Loucy (cell line): ENCODE measurements at regions not wholly inside any gene's neighbourhood (a gene's known extent, or its start where the extent isn't known, plus 50 kb on each side); places are given as distances from the start of the nearest gene placed in this dataset.
A peak's percentile ranks its signal among the peaks of the same experiment; 100 is the strongest.

Experiments
- H2AFZ ChIP-seq: fragments of 200-600 bp; sonication (generic); 2 replicates; pipeline ENCODE4 v1.6.0; 2016; ENCODE audit warnings: antibody characterized with exemption, mild to moderate bottlenecking, low read length, moderate library complexity
- H3F3A ChIP-seq: fragments of 200-600 bp; 2 replicates; pipeline ENCODE4 v1.6.0; 2016; ENCODE audit warnings: antibody characterized with exemption, low read depth, mild to moderate bottlenecking
- H3K27me3 ChIP-seq: fragments of 200-600 bp; sonication (generic); 2 replicates; pipeline ENCODE4 v1.6.1; 2014; ENCODE audit warnings: low read length, mild to moderate bottlenecking; ENCODE audit not compliant: insufficient read depth, poor library complexity, severe bottlenecking
- H3K36me3 ChIP-seq: fragments of 200-600 bp; sonication (generic); 2 replicates; pipeline ENCODE4 v1.6.1; 2016; ENCODE audit warnings: low read length; ENCODE audit not compliant: insufficient read depth
- H3K4me1 ChIP-seq: fragments of 200-600 bp; sonication (generic); 2 replicates; pipeline ENCODE4 v1.5.1; 2014; ENCODE audit warnings: low read length, mild to moderate bottlenecking; ENCODE audit not compliant: insufficient read depth, poor library complexity, severe bottlenecking
- H3K4me2 ChIP-seq: fragments of 200-600 bp; sonication (generic); 2 replicates; pipeline ENCODE4 v1.6.0; 2014; ENCODE audit warnings: antibody characterized with exemption, low read length, low read depth, mild to moderate bottlenecking; ENCODE audit not compliant: poor library complexity, severe bottlenecking
- H3K4me3 ChIP-seq: fragments of 200-600 bp; sonication (generic); 2 replicates; pipeline ENCODE4 v1.5.1; 2014; ENCODE audit warnings: low read length, mild to moderate bottlenecking, mixed read lengths; ENCODE audit not compliant: poor library complexity, severe bottlenecking
- H3K79me2 ChIP-seq: fragments of 200-600 bp; sonication (generic); 2 replicates; pipeline ENCODE4 v1.6.1; 2014; ENCODE audit warnings: low read length; ENCODE audit not compliant: insufficient read depth
- H3K9ac ChIP-seq: fragments of 200-600 bp; sonication (generic); 2 replicates; pipeline ENCODE4 v1.6.0; 2014; ENCODE audit warnings: mild to moderate bottlenecking, low read depth, low read length, moderate library complexity; ENCODE audit not compliant: poor library complexity, severe bottlenecking
- H3K9me2 ChIP-seq: fragments of 200-600 bp; sonication (generic); replicated peaks from 2 replicates; pipeline ENCODE4 v1.6.1; 2016; ENCODE audit warnings: low read depth, low read length, mixed read lengths
- H3K9me3 ChIP-seq: fragments of 200-600 bp; sonication (generic); 2 replicates; pipeline ENCODE4 v1.6.1; 2014; ENCODE audit warnings: mild to moderate bottlenecking, antibody characterized with exemption, low read length, low read depth; ENCODE audit not compliant: insufficient read depth
- H4K20me1 ChIP-seq: fragments of 200-600 bp; sonication (generic); 2 replicates; pipeline ENCODE4 v1.6.0; 2014; ENCODE audit warnings: antibody characterized with exemption, low read length, mild to moderate bottlenecking; ENCODE audit not compliant: insufficient read depth, poor library complexity, severe bottlenecking
- CTCF ChIP-seq: fragments of 200-600 bp; sonication (generic); conservative IDR thresholded peaks from 2 replicates; pipeline ENCODE4 v1.5.1; 2014; ENCODE audit warnings: mild to moderate bottlenecking, antibody characterized with exemption, low read length
- EZH2phosphoT487 ChIP-seq: fragments of 200-600 bp; IDR thresholded peaks from 2 replicates; pipeline ENCODE4 v1.6.1; 2018; ENCODE audit warnings: antibody characterized with exemption, mild to moderate bottlenecking, moderate library complexity, borderline replicate concordance

- H3K4me1 ChIP-seq, result no peaks in the 10 kb centered on the region
- H3F3A ChIP-seq, result no peaks in the 10 kb centered on the region
- no peak for TF ChIP-seq EZH2phosphoT487
- TF ChIP-seq CTCF, result no peak
- no peak overlapping the region for H3K9ac ChIP-seq
- H3K79me2 ChIP-seq, result no peaks in the 10 kb centered on the region
- H4K20me1 ChIP-seq, result no peaks in the 10 kb centered on the region
- peak overlapping the region; percentile 16; the same call in 1 of the 2 replicates for H2AFZ ChIP-seq
- H3K4me3 ChIP-seq, result no peak overlapping the region
- no peaks in the 10 kb centered on the region for H3K9me3 ChIP-seq
- no peaks in the 10 kb centered on the region for H3K27me3 ChIP-seq
- H3K4me2 ChIP-seq, result no peak overlapping the region
- no peaks in the 10 kb centered on the region for H3K36me3 ChIP-seq
- H3K9me2 ChIP-seq, result no peaks in the 10 kb centered on the region
Measured at GRCh38 chr6:148076051-148076450, 266.6 kb upstream of the SASH1 start.

DNA sequence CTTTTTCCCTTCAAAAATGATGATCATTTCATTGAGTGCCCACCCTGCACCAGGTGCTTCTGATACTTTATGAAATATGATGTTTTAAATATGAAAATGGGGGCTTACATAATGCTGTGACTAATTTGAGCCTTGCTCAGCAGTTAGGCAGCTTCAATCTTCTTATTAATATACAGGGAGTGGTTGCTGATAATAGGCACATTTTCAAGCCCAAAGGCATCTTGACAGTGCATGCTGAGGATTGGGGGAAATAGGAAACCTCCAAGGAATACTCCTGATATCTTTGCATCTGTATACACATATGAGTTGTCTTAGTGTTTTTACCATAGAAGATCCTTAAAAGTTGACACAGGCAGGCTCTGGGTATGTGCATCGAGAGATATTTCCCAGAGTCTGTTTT is 262.3 kb upstream of the SASH1 start:
- Histone ChIP-seq H3K9ac (no peak overlapping the region), H3K36me3 (no peaks in the 10 kb centered on the region), H3K4me2 (no peak overlapping the region), H3F3A (no peaks in the 10 kb centered on the region), H3K9me2 (no peaks in the 10 kb centered on the region), H3K79me2 (no peaks in the 10 kb centered on the region), H3K27me3 (no peaks in the 10 kb centered on the region), H3K9me3 (no peaks in the 10 kb centered on the region), H4K20me1 (no peaks in the 10 kb centered on the region), H3K4me3 (no peak overlapping the region), H3K4me1 (no peaks in the 10 kb centered on the region), H2AFZ (no peak overlapping the region)
- TF ChIP-seq EZH2phosphoT487 (no peak), CTCF (no peak)

- Histone ChIP-seq H3K4me1 (no peaks in the 10 kb centered on the region), H4K20me1 (no peaks in the 10 kb centered on the region), H2AFZ (no peak overlapping the region), H3K9me3 (no peaks in the 10 kb centered on the region), H3K79me2 (no peaks in the 10 kb centered on the region), H3F3A (no peaks in the 10 kb centered on the region), H3K27me3 (no peaks in the 10 kb centered on the region), H3K36me3 (no peaks in the 10 kb centered on the region), H3K9me2 (no peaks in the 10 kb centered on the region), H3K4me2 (no peak overlapping the region), H3K4me3 (no peak overlapping the region), H3K9ac (no peak overlapping the region)
- no peak for TF ChIP-seq EZH2phosphoT487
- TF ChIP-seq CTCF, result no peak
Measured at GRCh38 chr6:148081076-148081475, 261.6 kb upstream of the SASH1 start.
